HEK293 (cell line): ENCODE measurements at regions not wholly inside any gene's neighbourhood (a gene's known extent, or its start where the extent isn't known, plus 50 kb on each side); places are given as distances from the start of the nearest gene placed in this dataset.

ENCODE experiments used
- CTCF ChIP-seq: fragments of 450-650 bp; formaldehyde crosslinking; IDR thresholded peaks from 2 replicates; pipeline ENCODE4 v1.5.1; 2016; ENCODE audit warnings: missing biosample characterization, missing genetic modification characterization
- YY1 ChIP-seq: fragments of 450-650 bp; formaldehyde crosslinking; IDR thresholded peaks from 2 replicates; pipeline ENCODE4 v1.5.1; 2018; ENCODE audit warnings: missing biosample characterization, missing genetic modification characterization
- ZBTB49 ChIP-seq: fragments of 450-650 bp; formaldehyde crosslinking; IDR thresholded peaks from 2 replicates; pipeline ENCODE4 v1.5.1; 2016; ENCODE audit warnings: missing biosample characterization, missing genetic modification characterization, low read depth
- ZNF138 ChIP-seq: fragments of 450-650 bp; formaldehyde crosslinking; IDR thresholded peaks from 2 replicates; pipeline ENCODE4 v1.5.1; 2016; ENCODE audit warnings: missing biosample characterization, missing genetic modification characterization, borderline replicate concordance
- ZNF274 ChIP-seq, 2 experiments: fragments of 200-500 bp in 1 of 2; fragments of 450-650 bp in 1 of 2; sonication (Bioruptor generic) in 1 of 2; formaldehyde crosslinking in 1 of 2; IDR thresholded peaks; 2 replicates each; pipeline versions ENCODE4 v1.5.1 to v1.6.1; 2014 to 2016; ENCODE audit warnings: borderline replicate concordance in 1 of 2, inconsistent platforms in 1 of 2, low read length in 1 of 2, missing biosample characterization in 1 of 2, missing genetic modification characterization in 1 of 2
- ZNF350 ChIP-seq: fragments of 450-650 bp; formaldehyde crosslinking; IDR thresholded peaks from 2 replicates; pipeline ENCODE4 v1.5.0; 2017; ENCODE audit warnings: missing biosample characterization, mild to moderate bottlenecking, missing genetic modification characterization
- ZNF354C ChIP-seq: fragments of 450-650 bp; formaldehyde crosslinking; IDR thresholded peaks from 2 replicates; pipeline ENCODE4 v1.5.1; 2016; ENCODE audit warnings: missing biosample characterization, missing genetic modification characterization, low read depth, borderline replicate concordance
- ZNF416 ChIP-seq: fragments of 450-650 bp; formaldehyde crosslinking; IDR thresholded peaks from 2 replicates; pipeline ENCODE4 v1.5.1; 2016; ENCODE audit warnings: missing biosample characterization, missing genetic modification characterization
- ZNF530 ChIP-seq: fragments of 450-650 bp; formaldehyde crosslinking; IDR thresholded peaks from 2 replicates; pipeline ENCODE4 v1.5.1; 2016; ENCODE audit warnings: low read depth, missing biosample characterization, missing genetic modification characterization
- ZNF555 ChIP-seq: fragments of 450-650 bp; formaldehyde crosslinking; conservative IDR thresholded peaks from 2 replicates; pipeline ENCODE4 v1.5.1; 2017; ENCODE audit warnings: missing biosample characterization, mild to moderate bottlenecking, missing genetic modification characterization, inconsistent platforms
- ZNF623 ChIP-seq: fragments of 450-650 bp; formaldehyde crosslinking; IDR thresholded peaks from 2 replicates; pipeline ENCODE4 v1.5.1; 2016; ENCODE audit warnings: missing biosample characterization, missing genetic modification characterization
- ZNF76 ChIP-seq: fragments of 450-650 bp; formaldehyde crosslinking; IDR thresholded peaks from 2 replicates; pipeline ENCODE4; 2016; ENCODE audit warnings: low read depth, missing biosample characterization, missing genetic modification characterization, borderline replicate concordance
- TF ChIP-seq, protein P1 (sequence below): fragments of 450-650 bp; formaldehyde crosslinking; conservative IDR thresholded peaks from 2 replicates; pipeline ENCODE4 v1.5.1; 2016; ENCODE audit warnings: low read depth, missing biosample characterization, missing genetic modification characterization

DNA sequence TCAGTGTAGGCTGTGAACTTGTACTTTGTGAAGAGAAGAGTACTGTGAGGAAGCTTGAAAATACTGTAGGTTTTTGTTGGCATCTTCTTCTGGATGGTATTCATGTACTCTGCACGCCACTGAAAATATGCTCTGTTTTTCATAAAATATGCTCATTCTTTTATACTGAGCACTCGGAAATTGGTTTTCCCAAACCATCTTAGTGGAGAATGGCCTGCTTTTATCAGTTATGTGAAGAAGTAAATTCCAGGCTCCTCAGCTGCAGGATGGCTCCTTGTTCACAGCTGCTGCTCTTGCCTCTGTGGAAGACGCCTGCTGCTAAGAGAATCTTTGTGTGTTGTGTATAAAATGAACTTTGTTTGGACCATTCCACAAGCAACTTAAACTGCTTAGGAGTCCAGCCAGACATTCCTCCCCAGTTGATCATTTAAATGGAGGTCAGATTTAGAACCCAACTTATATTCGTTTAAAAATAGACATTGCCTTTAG is 443.5 kb upstream of the RGS6 start:
- TF ChIP-seq CTCF (tag by site-specific recombination) (no peak), ZBTB49 (tag by site-specific recombination) (no peak), YY1 (tag by site-specific recombination) (no peak), ZNF138 (tag by site-specific recombination) (no peak), ZNF354C (tag by site-specific recombination) (no peak), ZNF530 (tag by site-specific recombination) (no peak), ZNF623 (tag by site-specific recombination) (no peak), ZNF416 (tag by site-specific recombination) (no peak), ZNF350 (tag by site-specific recombination) (no peak), ZNF555 (tag by site-specific recombination) (no peak), ZNF274 (IDR thresholded peaks at IDR 0.05; ENCODE audit: low read length) (no peak), ZNF274 (tag by site-specific recombination; IDR thresholded peaks at IDR 0.05; ENCODE audit: borderline replicate concordance) (no peak), ZNF76 (tag by site-specific recombination) (no peak)
- TF ChIP-seq, protein P1, sequence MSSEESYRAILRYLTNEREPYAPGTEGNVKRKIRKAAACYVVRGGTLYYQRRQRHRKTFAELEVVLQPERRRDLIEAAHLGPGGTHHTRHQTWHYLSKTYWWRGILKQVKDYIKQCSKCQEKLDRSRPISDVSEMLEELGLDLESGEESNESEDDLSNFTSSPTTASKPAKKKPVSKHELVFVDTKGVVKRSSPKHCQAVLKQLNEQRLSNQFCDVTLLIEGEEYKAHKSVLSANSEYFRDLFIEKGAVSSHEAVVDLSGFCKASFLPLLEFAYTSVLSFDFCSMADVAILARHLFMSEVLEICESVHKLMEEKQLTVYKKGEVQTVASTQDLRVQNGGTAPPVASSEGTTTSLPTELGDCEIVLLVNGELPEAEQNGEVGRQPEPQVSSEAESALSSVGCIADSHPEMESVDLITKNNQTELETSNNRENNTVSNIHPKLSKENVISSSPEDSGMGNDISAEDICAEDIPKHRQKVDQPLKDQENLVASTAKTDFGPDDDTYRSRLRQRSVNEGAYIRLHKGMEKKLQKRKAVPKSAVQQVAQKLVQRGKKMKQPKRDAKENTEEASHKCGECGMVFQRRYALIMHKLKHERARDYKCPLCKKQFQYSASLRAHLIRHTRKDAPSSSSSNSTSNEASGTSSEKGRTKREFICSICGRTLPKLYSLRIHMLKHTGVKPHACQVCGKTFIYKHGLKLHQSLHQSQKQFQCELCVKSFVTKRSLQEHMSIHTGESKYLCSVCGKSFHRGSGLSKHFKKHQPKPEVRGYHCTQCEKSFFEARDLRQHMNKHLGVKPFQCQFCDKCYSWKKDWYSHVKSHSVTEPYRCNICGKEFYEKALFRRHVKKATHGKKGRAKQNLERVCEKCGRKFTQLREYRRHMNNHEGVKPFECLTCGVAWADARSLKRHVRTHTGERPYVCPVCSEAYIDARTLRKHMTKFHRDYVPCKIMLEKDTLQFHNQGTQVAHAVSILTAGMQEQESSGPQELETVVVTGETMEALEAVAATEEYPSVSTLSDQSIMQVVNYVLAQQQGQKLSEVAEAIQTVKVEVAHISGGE (tag by site-specific recombination), result no peak
